ENCODE measurements at regions not wholly inside any gene's neighbourhood (a gene's known extent, or its start where the extent isn't known, plus 50 kb on each side); places are given as distances from the start of the nearest gene placed in this dataset.

- TF ChIP-seq CTCF (IDR thresholded peaks at IDR 0.05; ENCODE audit: control insufficient read depth, extremely low read depth, insufficient read depth), result no peak
- H3K4me3 ChIP-seq (ENCODE audit: low read depth, low read length), result no peak overlapping the region
- DNase-seq (ENCODE audit: low read depth), result no peak
Observed at GRCh38 chrX:140343226-140343868, 161.5 kb downstream of the SOX3 start.

GRCh38 chrX:140342410-140342809 lies 162.5 kb downstream of the SOX3 start:
- TF ChIP-seq CTCF (IDR thresholded peaks at IDR 0.05; ENCODE audit: control insufficient read depth, extremely low read depth, insufficient read depth), result no peak
- no peak for DNase-seq (ENCODE audit: low read depth)
- no peak overlapping the region for H3K4me3 ChIP-seq (ENCODE audit: low read depth, low read length)

- no peak for DNase-seq (ENCODE audit: low read depth)
- H3K4me3 ChIP-seq (ENCODE audit: low read depth, low read length), result no peak overlapping the region
- TF ChIP-seq CTCF (IDR thresholded peaks at IDR 0.05; ENCODE audit: control insufficient read depth, extremely low read depth, insufficient read depth), result no peak
Observed at GRCh38 chrX:140337263-140337662, 167.6 kb downstream of the SOX3 start.

GRCh38 chrX:140318296-140318695 lies 186.6 kb downstream of the SOX3 start:
- H3K4me3 ChIP-seq (ENCODE audit: low read depth, low read length), result no peak overlapping the region
- no peak for TF ChIP-seq CTCF (IDR thresholded peaks at IDR 0.05; ENCODE audit: control insufficient read depth, extremely low read depth, insufficient read depth)
- DNase-seq (ENCODE audit: low read depth), result no peak

GRCh38 chrX:140317462-140317861 lies 187.4 kb downstream of the SOX3 start:
- no peak for DNase-seq (ENCODE audit: low read depth)
- no peak for TF ChIP-seq CTCF (IDR thresholded peaks at IDR 0.05; ENCODE audit: control insufficient read depth, extremely low read depth, insufficient read depth)

GRCh38 chrX:140298960-140299825 lies 205.7 kb downstream of the SOX3 start:
- no peak overlapping the region for H3K4me3 ChIP-seq (ENCODE audit: low read depth, low read length)
- no peak for TF ChIP-seq CTCF (IDR thresholded peaks at IDR 0.05; ENCODE audit: control insufficient read depth, extremely low read depth, insufficient read depth)
- DNase-seq (ENCODE audit: low read depth), result no peak

More at GRCh38 chrX:140317462-140317861, 187.4 kb downstream of the SOX3 start:
- no peak overlapping the region for H3K4me3 ChIP-seq (ENCODE audit: low read depth, low read length)
